ENCODE measurements at regions not wholly inside any gene's neighbourhood (a gene's known extent, or its start where the extent isn't known, plus 50 kb on each side); places are given as distances from the start of the nearest gene placed in this dataset.
"Not testable (repeated sequence)": the region's sequence is repeated elsewhere in the genome, so short reads cannot be mapped to it uniquely, and the experiment has no call there.

GRCh38 chr7:39984-40740 is 152.2 kb upstream of the FAM20C start:
- not testable (repeated sequence) for TF ChIP-seq EZH2 (IDR thresholded peaks at IDR 0.05; ENCODE audit: borderline replicate concordance, low read depth, low read length, poor library complexity, severe bottlenecking); CTCF (conservative IDR thresholded peaks at IDR 0.05; ENCODE audit: low read depth, low read length)

All from A673 (cell line).